ENCODE measurements at regions not wholly inside any gene's neighbourhood (a gene's known extent, or its start where the extent isn't known, plus 50 kb on each side); places are given as distances from the start of the nearest gene placed in this dataset.

DNA sequence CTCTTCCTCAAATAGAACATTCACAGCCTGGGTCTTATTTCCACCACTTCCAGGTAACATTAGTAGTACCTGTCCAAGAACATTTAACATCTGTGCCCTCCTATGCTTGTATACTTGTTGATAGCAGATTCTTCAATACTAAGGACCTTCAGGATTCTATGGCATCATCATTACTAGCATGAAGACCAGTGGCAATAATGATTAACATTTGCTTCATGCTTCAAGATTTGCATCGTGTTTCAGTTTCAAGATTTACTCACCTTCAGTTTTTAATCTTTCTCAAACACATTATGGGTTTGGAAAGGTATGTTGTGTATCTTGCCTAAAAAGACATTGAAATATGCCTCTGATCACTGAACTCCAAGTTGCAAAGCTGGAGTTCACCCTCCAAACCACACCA, 412.8 kb upstream of the NRSN1 start:
- no peaks in the 10 kb centered on the region for H3K36me3 ChIP-seq (replicated peaks in 1 of 2)
- H3K27ac ChIP-seq = no peak overlapping the region
- H3K4me1 ChIP-seq (replicated peaks in 1 of 2) = no peaks in the 10 kb centered on the region
- no peaks in the 10 kb centered on the region for H3K9me3 ChIP-seq (replicated peaks in 1 of 3)
- DNase-seq = no peak
- H3K27me3 ChIP-seq = no peaks in the 10 kb centered on the region
- TF ChIP-seq POLR2A (IDR thresholded peaks at IDR 0.05) = no peak
- TF ChIP-seq, protein P1, sequence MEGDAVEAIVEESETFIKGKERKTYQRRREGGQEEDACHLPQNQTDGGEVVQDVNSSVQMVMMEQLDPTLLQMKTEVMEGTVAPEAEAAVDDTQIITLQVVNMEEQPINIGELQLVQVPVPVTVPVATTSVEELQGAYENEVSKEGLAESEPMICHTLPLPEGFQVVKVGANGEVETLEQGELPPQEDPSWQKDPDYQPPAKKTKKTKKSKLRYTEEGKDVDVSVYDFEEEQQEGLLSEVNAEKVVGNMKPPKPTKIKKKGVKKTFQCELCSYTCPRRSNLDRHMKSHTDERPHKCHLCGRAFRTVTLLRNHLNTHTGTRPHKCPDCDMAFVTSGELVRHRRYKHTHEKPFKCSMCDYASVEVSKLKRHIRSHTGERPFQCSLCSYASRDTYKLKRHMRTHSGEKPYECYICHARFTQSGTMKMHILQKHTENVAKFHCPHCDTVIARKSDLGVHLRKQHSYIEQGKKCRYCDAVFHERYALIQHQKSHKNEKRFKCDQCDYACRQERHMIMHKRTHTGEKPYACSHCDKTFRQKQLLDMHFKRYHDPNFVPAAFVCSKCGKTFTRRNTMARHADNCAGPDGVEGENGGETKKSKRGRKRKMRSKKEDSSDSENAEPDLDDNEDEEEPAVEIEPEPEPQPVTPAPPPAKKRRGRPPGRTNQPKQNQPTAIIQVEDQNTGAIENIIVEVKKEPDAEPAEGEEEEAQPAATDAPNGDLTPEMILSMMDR (IDR thresholded peaks at IDR 0.05) = no peak
- no peak overlapping the region for H3K4me3 ChIP-seq
- intact Hi-C loops (cut with DNase I) = no loop called here
- 69 to 89% (median 80%) methylated on average over 1 of the region's 1 CpG for WGBS, 4 donors

DNA sequence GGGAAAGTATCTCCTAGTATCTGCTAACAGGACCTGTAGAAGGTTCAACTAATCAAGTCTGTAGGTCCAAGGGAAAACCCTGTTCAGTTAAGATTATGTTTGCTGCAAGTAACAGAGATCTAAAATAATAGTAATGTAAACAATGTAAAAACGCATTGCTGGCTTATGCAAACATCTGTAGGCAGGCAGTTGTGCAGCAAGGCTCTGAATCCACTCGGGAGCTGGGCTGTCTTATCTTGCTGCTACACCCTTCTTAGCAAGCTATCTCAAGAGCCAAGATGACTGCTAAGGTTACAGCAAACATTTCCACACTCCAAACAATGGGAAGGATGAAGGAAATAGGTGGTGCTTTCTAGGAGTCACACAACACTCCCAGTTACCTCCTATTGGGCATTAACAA, 397.3 kb upstream of the NRSN1 start:
- intact Hi-C loops (cut with DNase I) = no loop called here
- Histone ChIP-seq H3K27me3 (no peaks in the 10 kb centered on the region), H3K36me3 (replicated peaks in 1 of 2) (no peaks in the 10 kb centered on the region), H3K4me1 (replicated peaks in 1 of 2) (no peaks in the 10 kb centered on the region), H3K4me3 (no peak overlapping the region), H3K9me3 (replicated peaks in 1 of 3) (no peaks in the 10 kb centered on the region), H3K27ac (no peak overlapping the region)
- TF ChIP-seq, protein P1 (IDR thresholded peaks at IDR 0.05) = no peak
- TF ChIP-seq POLR2A (IDR thresholded peaks at IDR 0.05) = no peak
- 16 to 42% (median 21%) methylated on average over 2 of the region's 2 CpGs for WGBS, 4 donors
- no peak for DNase-seq

DNA sequence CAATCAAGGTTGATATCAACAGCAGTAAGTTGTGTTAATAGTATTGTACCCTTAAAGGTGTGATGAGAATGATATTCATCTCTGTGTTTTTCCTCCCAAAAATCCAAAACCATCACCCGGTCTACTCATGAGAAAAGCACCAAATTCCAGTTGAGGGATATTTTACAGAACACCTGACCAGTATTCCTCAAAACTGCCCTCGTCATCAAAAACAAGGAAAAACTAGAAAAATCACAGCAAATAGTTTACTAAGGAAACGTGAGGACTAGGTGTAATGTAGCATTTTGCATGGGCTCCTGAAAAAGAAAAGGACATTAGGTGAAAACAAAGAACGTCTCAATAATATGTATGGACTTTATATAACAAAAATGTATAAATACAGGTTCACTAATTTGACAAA, 394.4 kb upstream of the NRSN1 start:
- Histone ChIP-seq H3K9me3 (replicated peaks in 1 of 3) (no peaks in the 10 kb centered on the region), H3K27me3 (no peaks in the 10 kb centered on the region), H3K4me1 (replicated peaks in 1 of 2) (no peaks in the 10 kb centered on the region), H3K4me3 (no peak overlapping the region), H3K27ac (no peak overlapping the region), H3K36me3 (replicated peaks in 1 of 2) (no peaks in the 10 kb centered on the region)
- no peak for TF ChIP-seq POLR2A (IDR thresholded peaks at IDR 0.05)
- TF ChIP-seq, protein P1 (IDR thresholded peaks at IDR 0.05) = no peak
- 70 to 84% (median 75%) methylated on average over 4 of the region's 4 CpGs for WGBS, 4 donors
- intact Hi-C loops (cut with DNase I) = no loop called here
- no peak for DNase-seq

DNA sequence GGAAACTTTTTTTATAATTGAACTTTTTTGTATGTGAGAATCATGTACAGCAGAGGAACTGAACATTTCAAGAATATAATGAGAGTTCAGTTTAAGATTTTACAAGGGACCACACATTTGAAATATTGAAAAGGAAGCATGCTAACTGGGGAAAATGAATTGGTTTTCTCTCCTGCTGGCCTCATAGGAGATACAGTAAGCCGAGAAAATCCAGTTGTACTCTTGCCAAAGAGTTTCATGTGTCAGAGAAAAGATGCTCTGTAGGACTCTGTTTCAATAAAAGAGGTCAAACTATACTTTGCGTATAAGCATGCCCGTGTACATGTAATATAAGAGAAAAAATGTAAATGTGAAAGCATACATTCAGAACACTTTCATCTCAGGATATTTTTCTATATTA, 393.5 kb upstream of the NRSN1 start:
- Histone ChIP-seq H3K27me3 (no peaks in the 10 kb centered on the region), H3K4me3 (no peak overlapping the region), H3K27ac (no peak overlapping the region), H3K9me3 (replicated peaks in 1 of 3) (no peaks in the 10 kb centered on the region), H3K36me3 (replicated peaks in 1 of 2) (no peaks in the 10 kb centered on the region), H3K4me1 (replicated peaks in 1 of 2) (no peaks in the 10 kb centered on the region)
- intact Hi-C loops (cut with DNase I) = no loop called here
- 67 to 77% (median 70%) methylated on average over 3 of the region's 3 CpGs for WGBS, 4 donors
- no peak for TF ChIP-seq POLR2A (IDR thresholded peaks at IDR 0.05)
- TF ChIP-seq, protein P1 (IDR thresholded peaks at IDR 0.05) = no peak
- no peak for DNase-seq
